ENCODE measurements at regions not wholly inside any gene's neighbourhood (a gene's known extent, or its start where the extent isn't known, plus 50 kb on each side); places are given as distances from the start of the nearest gene placed in this dataset.

- no peak for TF ChIP-seq CTCF (IDR thresholded peaks at IDR 0.05; ENCODE audit: low read depth, low read length)
- no peak for TF ChIP-seq MYC (IDR thresholded peaks at IDR 0.05; ENCODE audit: low read depth, low read length)
- TF ChIP-seq POLR2A (IDR thresholded peaks at IDR 0.05; ENCODE audit: extremely low read depth, insufficient read length) = no peak
- TF ChIP-seq, protein P1, sequence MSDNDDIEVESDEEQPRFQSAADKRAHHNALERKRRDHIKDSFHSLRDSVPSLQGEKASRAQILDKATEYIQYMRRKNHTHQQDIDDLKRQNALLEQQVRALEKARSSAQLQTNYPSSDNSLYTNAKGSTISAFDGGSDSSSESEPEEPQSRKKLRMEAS (IDR thresholded peaks at IDR 0.05; ENCODE audit: low read depth, low read length) = no peak
These were observed 99.4 kb downstream of the HFE start for GRCh38 chr6:26186652-26187051.
